SK-N-SH treated with all-trans-retinoic acid at 6 μM for 48 hours (cell line): ENCODE measurements at regions not wholly inside any gene's neighbourhood (a gene's known extent, or its start where the extent isn't known, plus 50 kb on each side); places are given as distances from the start of the nearest gene placed in this dataset.

Experiments
- ATAC-seq: fragments of 200-7000 bp; cut with Tn5 transposase; 3 replicates; pipeline ENCODE4 v1.9.1; 2020; ENCODE audit warnings: mild to moderate bottlenecking, moderate library complexity
- BACH2 ChIP-seq: fragments of 250-450 bp; sonication (Bioruptor Pico); IDR thresholded peaks from 2 replicates; pipeline ENCODE4 v1.9.0; 2021; ENCODE audit warnings: mild to moderate bottlenecking, borderline replicate concordance
- CREB5 ChIP-seq: fragments of 250-450 bp; sonication (Bioruptor Pico); IDR thresholded peaks from 2 replicates; pipeline ENCODE4 v1.5.1; 2020; ENCODE audit warnings: low read depth, mild to moderate bottlenecking, moderate library complexity
- CSDC2 ChIP-seq: fragments of 250-450 bp; sonication (Bioruptor Pico); IDR thresholded peaks from 2 replicates; pipeline ENCODE4 v1.5.0; 2020; ENCODE audit warnings: mild to moderate bottlenecking, moderate library complexity
- CSRNP3 ChIP-seq: fragments of 250-450 bp; sonication (Bioruptor Pico); IDR thresholded peaks from 2 replicates; pipeline ENCODE4 v1.5.1; 2021; ENCODE audit warnings: mild to moderate bottlenecking, moderate library complexity
- ESRRG ChIP-seq: fragments of 250-450 bp; sonication (Bioruptor Pico); IDR thresholded peaks from 2 replicates; pipeline ENCODE4 v1.6.1; 2021; ENCODE audit warnings: mild to moderate bottlenecking
- GLIS3 ChIP-seq: fragments of 250-450 bp; sonication (Bioruptor Pico); IDR thresholded peaks from 2 replicates; pipeline ENCODE4 v1.5.0; 2020; ENCODE audit warnings: mild to moderate bottlenecking, moderate library complexity
- ISL1 ChIP-seq: fragments of 250-450 bp; sonication (Bioruptor Pico); IDR thresholded peaks from 2 replicates; pipeline ENCODE4 v2.1.2; 2022; ENCODE audit warnings: mild to moderate bottlenecking, moderate library complexity
- OSR1 ChIP-seq: fragments of 250-450 bp; sonication (Bioruptor Pico); IDR thresholded peaks from 2 replicates; pipeline ENCODE4 v1.8.0; 2022; ENCODE audit warnings: moderate library complexity, mild to moderate bottlenecking, inconsistent platforms
- PATZ1 ChIP-seq: fragments of 250-450 bp; sonication (Bioruptor Pico); IDR thresholded peaks from 2 replicates; pipeline ENCODE4 v1.8.0; 2020; ENCODE audit warnings: mild to moderate bottlenecking, moderate library complexity, borderline replicate concordance
- POU6F1 ChIP-seq: fragments of 250-450 bp; sonication (Bioruptor Pico); IDR thresholded peaks from 2 replicates; pipeline ENCODE4 v1.8.0; 2021; ENCODE audit warnings: low read depth, mild to moderate bottlenecking, moderate library complexity, borderline replicate concordance
- PPARA ChIP-seq: fragments of 250-450 bp; sonication (Bioruptor Pico); IDR thresholded peaks from 2 replicates; pipeline ENCODE4 v1.5.0; 2020; ENCODE audit warnings: mild to moderate bottlenecking, borderline replicate concordance
- RARB ChIP-seq: fragments of 250-450 bp; sonication (Bioruptor Pico); IDR thresholded peaks from 2 replicates; pipeline ENCODE4 v1.8.0; 2021; ENCODE audit warnings: mild to moderate bottlenecking, moderate library complexity
- SNAI2 ChIP-seq: fragments of 250-450 bp; sonication (Bioruptor Pico); IDR thresholded peaks from 2 replicates; pipeline ENCODE4 v1.5.0; 2020; ENCODE audit warnings: mild to moderate bottlenecking, moderate library complexity
- TOX ChIP-seq: fragments of 250-450 bp; sonication (Bioruptor Pico); IDR thresholded peaks from 2 replicates; pipeline ENCODE4 v1.8.0; 2021; ENCODE audit warnings: mild to moderate bottlenecking, moderate library complexity, borderline replicate concordance
- TSHZ2 ChIP-seq: fragments of 250-450 bp; sonication (Bioruptor Pico); IDR thresholded peaks from 2 replicates; pipeline ENCODE4 v1.5.0; 2020; ENCODE audit warnings: mild to moderate bottlenecking, moderate library complexity
- ZC3H10 ChIP-seq: fragments of 250-450 bp; sonication (Bioruptor Pico); IDR thresholded peaks from 2 replicates; pipeline ENCODE4 v1.5.1; 2021; ENCODE audit warnings: mild to moderate bottlenecking, moderate library complexity
- ZFP3 ChIP-seq: fragments of 250-450 bp; sonication (Bioruptor Pico); IDR thresholded peaks from 2 replicates; pipeline ENCODE4 v1.5.0; 2020; ENCODE audit warnings: mild to moderate bottlenecking, moderate library complexity
- ZFP30 ChIP-seq: fragments of 450-650 bp; formaldehyde crosslinking; IDR thresholded peaks from 2 replicates; pipeline ENCODE4 v1.5.0; 2022; ENCODE audit warnings: mild to moderate bottlenecking, moderate library complexity
- ZNF565 ChIP-seq: fragments of 450-650 bp; formaldehyde crosslinking; conservative IDR thresholded peaks from 2 replicates; pipeline ENCODE4 v1.5.0; 2020; ENCODE audit warnings: low read depth, mild to moderate bottlenecking, moderate library complexity
- ZNF70 ChIP-seq: fragments of 450-650 bp; formaldehyde crosslinking; IDR thresholded peaks from 2 replicates; pipeline ENCODE4 v1.5.0; 2020; ENCODE audit warnings: mild to moderate bottlenecking, moderate library complexity
- ZNF8 ChIP-seq: fragments of 450-650 bp; formaldehyde crosslinking; IDR thresholded peaks from 2 replicates; pipeline ENCODE4 v1.5.0; 2020; ENCODE audit warnings: mild to moderate bottlenecking, moderate library complexity

- no peak for TF ChIP-seq CREB5
- TF ChIP-seq TSHZ2 (CRISPR knock-in tag): no peak
- TF ChIP-seq ZNF70 (CRISPR knock-in tag): no peak
- no peak for TF ChIP-seq ZC3H10 (CRISPR knock-in tag)
These were observed 80.6 kb upstream of the MEGF10 start (continued) for GRCh38 chr5:127210042-127210441.

GRCh38 chr5:127213231-127213630, 77.4 kb upstream of the MEGF10 start:
- TF ChIP-seq ESRRG (CRISPR knock-in tag) (no peak), OSR1 (CRISPR knock-in tag) (no peak), ZNF8 (CRISPR knock-in tag) (peak; percentile 51; the same call in 1 of the 2 replicates), CREB5 (no peak)
- ATAC-seq: no peak

- TF ChIP-seq PATZ1 (CRISPR knock-in tag) (no peak), ZNF8 (CRISPR knock-in tag) (no peak), ZFP30 (CRISPR knock-in tag) (no peak), POU6F1 (CRISPR knock-in tag) (no peak), SNAI2 (CRISPR knock-in tag) (no peak), CSDC2 (CRISPR knock-in tag) (no peak), ZNF565 (CRISPR knock-in tag) (no peak), CSRNP3 (CRISPR knock-in tag) (no peak), BACH2 (CRISPR knock-in tag) (no peak), RARB (CRISPR knock-in tag) (no peak), GLIS3 (CRISPR knock-in tag) (no peak), OSR1 (CRISPR knock-in tag) (no peak), ZFP3 (CRISPR knock-in tag) (no peak), ISL1 (CRISPR knock-in tag) (no peak), ZC3H10 (CRISPR knock-in tag) (no peak), TOX (CRISPR knock-in tag) (no peak), PPARA (no peak)
- no peak for ATAC-seq
These were observed 74.5 kb upstream of the MEGF10 start for GRCh38 chr5:127216143-127216542.
